Natural killer cell (primary cell): ENCODE measurements at regions not wholly inside any gene's neighbourhood (a gene's known extent, or its start where the extent isn't known, plus 50 kb on each side); places are given as distances from the start of the nearest gene placed in this dataset.

Source experiments
- ATAC-seq, 3 donors: fragments of 150-1000 bp in 2 of 3; fragments of 200-7000 bp in 1 of 3; cut with Tn5 transposase; 1 replicate in 1 of 3; 2 replicates in 2 of 3; pipeline ENCODE4 v1.10.0; 2021; ENCODE audit warnings: mild to moderate bottlenecking in 2 of 3, moderate library complexity in 2 of 3
- DNase-seq, 2 donors: peaks; one replicate each; pipeline versions ENCODE4 v3.0.0 to v3.0.0-alpha.2; 2013 to 2021; ENCODE audit warnings: mixed read lengths in 1 of 2
- H3K27ac ChIP-seq: one replicate; pipeline ENCODE4 v1.5.1; 2013; ENCODE audit warnings: mild to moderate bottlenecking, low read length
- H3K27me3 ChIP-seq: one replicate; pipeline ENCODE4 v1.6.1; 2013; ENCODE audit warnings: low read length; ENCODE audit not compliant: control insufficient read depth, insufficient read depth
- H3K36me3 ChIP-seq: one replicate; pipeline ENCODE4 v1.6.1; 2013; ENCODE audit warnings: low read length; ENCODE audit not compliant: control insufficient read depth, insufficient read depth
- H3K4me1 ChIP-seq: one replicate; pipeline ENCODE4 v1.6.1; 2013; ENCODE audit warnings: low read length; ENCODE audit not compliant: control insufficient read depth, insufficient read depth
- H3K4me3 ChIP-seq: one replicate; pipeline ENCODE4 v1.5.1; 2013; ENCODE audit warnings: low read length
- H3K9me3 ChIP-seq: one replicate; pipeline ENCODE4 v1.6.1; 2013; ENCODE audit warnings: low read length; ENCODE audit not compliant: control insufficient read depth, insufficient read depth
- H3K27ac Mint-ChIP-seq, 2 donors: one replicate each; pipeline ENCODE4 v1.8.0; 2022; ENCODE audit warnings: mild to moderate bottlenecking in 2 of 2, mixed read lengths in 2 of 2, moderate library complexity in 1 of 2
- H3K27me3 Mint-ChIP-seq, 2 donors: one replicate each; pipeline ENCODE4 v1.8.0; 2022; ENCODE audit warnings: low read depth in 2 of 2, mixed read lengths in 2 of 2
- H3K36me3 Mint-ChIP-seq: one replicate; pipeline ENCODE4 v1.8.0; 2022; ENCODE audit warnings: mixed read lengths
- H3K4me1 Mint-ChIP-seq, 2 donors: one replicate each; pipeline ENCODE4 v1.8.0; 2022; ENCODE audit warnings: mixed read lengths in 2 of 2
- H3K4me3 Mint-ChIP-seq: one replicate; pipeline ENCODE4 v1.8.0; 2022; ENCODE audit warnings: mild to moderate bottlenecking, moderate library complexity, mixed read lengths
- H3K9me3 Mint-ChIP-seq, 2 donors: one replicate each; pipeline ENCODE4 v1.8.0; 2022; ENCODE audit warnings: mixed read lengths in 2 of 2
- WGBS: methylation state at CpG from one replicate; pipeline ENCODE4 v1.1.7; 2013; ENCODE audit warnings: missing lambda C conversion rate; ENCODE audit not compliant: insufficient coverage; 5-methylcytosine and 5-hydroxymethylcytosine counted together
- intact Hi-C: fragments of 100-400 bp; cut with micrococcal nuclease; formaldehyde crosslinking; loops from one replicate; pipeline ENCODE4 v1.14.2; 2022
- TF ChIP-seq, protein P1 (sequence below): fragments of 200-600 bp; IDR thresholded peaks from one replicate; pipeline ENCODE4 v1.8.0; 2022; ENCODE audit warnings: antibody characterized with exemption

DNA sequence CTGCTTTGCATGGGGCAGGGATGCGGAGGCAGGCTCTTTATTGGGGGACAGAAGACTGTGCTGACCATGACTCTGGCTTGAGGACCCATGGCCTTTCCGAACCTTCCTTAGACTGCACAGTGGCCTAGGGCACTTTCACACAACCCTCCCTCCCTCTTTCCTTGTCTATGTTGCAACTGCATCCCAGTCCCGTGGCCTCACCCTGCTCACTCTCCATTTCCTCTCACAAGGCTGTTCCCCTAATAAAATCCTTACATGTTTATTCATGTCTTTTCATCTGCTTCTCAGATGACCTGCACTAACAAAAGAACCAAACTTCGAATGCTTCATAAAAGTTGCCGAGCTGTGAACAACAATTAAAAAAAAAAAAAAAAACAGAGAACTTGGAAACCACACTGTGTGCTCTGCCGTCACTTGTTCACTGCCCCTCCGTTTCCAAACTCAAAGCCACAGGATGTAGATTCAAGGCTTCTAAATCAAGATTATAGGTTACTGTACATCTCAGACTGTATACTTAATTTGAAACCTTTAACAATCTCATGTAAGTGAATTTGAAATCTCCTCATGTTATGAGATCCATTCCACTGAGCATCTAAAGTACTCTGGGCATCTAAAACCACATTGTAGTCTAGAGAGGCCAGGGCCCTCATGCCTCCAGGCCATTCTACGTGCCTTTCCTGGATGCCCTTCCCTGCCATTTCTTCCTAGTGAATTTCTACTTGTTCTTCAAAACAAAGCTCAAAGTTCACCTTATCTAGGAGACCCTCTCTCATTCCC is 265.9 kb downstream of the SNX13 start:
- Mint-ChIP-seq H3K4me3 (no peak overlapping the region), H3K4me1 (peaks cover 7 to 8% of the 10 kb centered on the region in 2 donors), H3K27me3 (peaks cover 0 to 9% of the 10 kb centered on the region in 2 donors), H3K27ac (no peak overlapping the region), H3K9me3 (no peaks in the 10 kb centered on the region), H3K36me3 (no peaks in the 10 kb centered on the region)
- Histone ChIP-seq H3K4me3 (no peak overlapping the region), H3K27ac (no peak overlapping the region), H3K9me3 (no peaks in the 10 kb centered on the region), H3K4me1 (no peaks in the 10 kb centered on the region), H3K36me3 (no peaks in the 10 kb centered on the region), H3K27me3 (no peaks in the 10 kb centered on the region)
- DNase-seq: no peak
- 51% methylated on average over 8 of the region's 8 CpGs for WGBS
- TF ChIP-seq, protein P1, sequence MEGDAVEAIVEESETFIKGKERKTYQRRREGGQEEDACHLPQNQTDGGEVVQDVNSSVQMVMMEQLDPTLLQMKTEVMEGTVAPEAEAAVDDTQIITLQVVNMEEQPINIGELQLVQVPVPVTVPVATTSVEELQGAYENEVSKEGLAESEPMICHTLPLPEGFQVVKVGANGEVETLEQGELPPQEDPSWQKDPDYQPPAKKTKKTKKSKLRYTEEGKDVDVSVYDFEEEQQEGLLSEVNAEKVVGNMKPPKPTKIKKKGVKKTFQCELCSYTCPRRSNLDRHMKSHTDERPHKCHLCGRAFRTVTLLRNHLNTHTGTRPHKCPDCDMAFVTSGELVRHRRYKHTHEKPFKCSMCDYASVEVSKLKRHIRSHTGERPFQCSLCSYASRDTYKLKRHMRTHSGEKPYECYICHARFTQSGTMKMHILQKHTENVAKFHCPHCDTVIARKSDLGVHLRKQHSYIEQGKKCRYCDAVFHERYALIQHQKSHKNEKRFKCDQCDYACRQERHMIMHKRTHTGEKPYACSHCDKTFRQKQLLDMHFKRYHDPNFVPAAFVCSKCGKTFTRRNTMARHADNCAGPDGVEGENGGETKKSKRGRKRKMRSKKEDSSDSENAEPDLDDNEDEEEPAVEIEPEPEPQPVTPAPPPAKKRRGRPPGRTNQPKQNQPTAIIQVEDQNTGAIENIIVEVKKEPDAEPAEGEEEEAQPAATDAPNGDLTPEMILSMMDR: no peak
- intact Hi-C loops: no loop called here
- ATAC-seq: no peak

DNA sequence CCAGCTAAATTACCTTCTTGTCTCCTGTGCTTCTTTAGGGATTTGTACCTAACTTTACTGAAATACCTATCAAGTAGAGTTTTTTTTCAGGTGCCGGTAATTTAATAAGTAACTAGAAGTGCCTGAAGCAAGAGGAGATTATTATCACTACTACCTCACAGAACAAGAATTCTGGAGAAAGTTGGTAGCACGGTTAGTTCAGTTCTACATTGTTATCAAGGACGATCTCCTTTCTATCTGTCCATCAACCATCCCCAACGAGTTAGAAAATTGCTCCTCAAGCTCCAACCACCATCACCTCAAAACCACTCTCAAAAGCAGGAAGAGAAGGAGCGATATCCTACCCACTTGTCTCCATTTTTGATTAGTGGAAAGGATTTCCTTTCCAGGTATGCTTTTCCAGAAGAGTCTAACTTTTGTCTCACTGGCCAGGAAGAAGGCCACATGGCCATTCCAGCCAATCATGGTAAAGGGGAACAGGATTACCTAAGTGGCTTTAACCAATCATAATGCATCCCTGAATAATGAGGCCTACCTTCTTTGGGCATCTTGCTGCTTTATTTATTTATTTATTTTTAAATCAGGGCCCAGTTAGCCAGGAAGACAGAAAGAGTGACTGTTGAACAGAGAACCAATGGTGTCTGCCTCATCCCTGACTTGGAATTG is 265.2 kb downstream of the SNX13 start:
- H3K9me3 ChIP-seq: no peaks in the 10 kb centered on the region
- H3K36me3 ChIP-seq: no peaks in the 10 kb centered on the region
- no peaks in the 10 kb centered on the region for H3K36me3 Mint-ChIP-seq
- no peak overlapping the region for H3K4me3 ChIP-seq
- no peak overlapping the region for H3K27ac Mint-ChIP-seq
- H3K4me1 Mint-ChIP-seq: peaks cover 7 to 8% of the 10 kb centered on the region in 2 donors
- H3K9me3 Mint-ChIP-seq: no peaks in the 10 kb centered on the region
- ATAC-seq (no peak), DNase-seq (no peak)
- H3K4me3 Mint-ChIP-seq: no peak overlapping the region
- H3K27me3 Mint-ChIP-seq: peaks cover 0 to 9% of the 10 kb centered on the region in 2 donors
- WGBS: 76% methylated on average over 3 of the region's 5 CpGs
- TF ChIP-seq, protein P1: no peak
- H3K27ac ChIP-seq: no peak overlapping the region
- no peaks in the 10 kb centered on the region for H3K4me1 ChIP-seq
- H3K27me3 ChIP-seq: no peaks in the 10 kb centered on the region
- intact Hi-C loops: no loop called here

DNA sequence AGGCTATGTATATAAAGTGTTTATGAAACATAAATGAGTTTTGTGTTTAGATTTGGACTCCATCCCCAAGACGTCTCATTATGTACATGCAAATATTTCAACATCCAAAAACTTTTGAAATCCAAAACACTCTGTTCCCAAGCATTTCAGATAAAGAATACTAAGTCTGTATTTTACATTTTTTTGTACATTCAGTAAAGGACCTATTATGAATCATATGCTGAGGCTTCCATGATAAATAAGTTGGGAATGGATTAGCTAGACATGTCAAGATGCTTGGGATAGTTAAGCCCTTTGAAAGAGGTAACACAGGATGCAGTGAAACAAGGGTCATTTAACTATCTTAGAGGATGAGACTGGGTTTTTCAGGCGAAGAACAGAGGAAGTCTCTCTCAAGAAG is 262.9 kb downstream of the SNX13 start:
- intact Hi-C loops: no loop called here
- Histone ChIP-seq H3K27ac (no peak overlapping the region), H3K4me1 (no peaks in the 10 kb centered on the region), H3K4me3 (no peak overlapping the region), H3K27me3 (no peaks in the 10 kb centered on the region), H3K36me3 (no peaks in the 10 kb centered on the region), H3K9me3 (no peaks in the 10 kb centered on the region)
- WGBS: 75% methylated on average over 1 of the region's 2 CpGs
- TF ChIP-seq, protein P1: no peak
- no peak for ATAC-seq
- H3K4me3 Mint-ChIP-seq: no peak overlapping the region
- H3K36me3 Mint-ChIP-seq: no peaks in the 10 kb centered on the region
- peaks cover 0 to 9% of the 10 kb centered on the region in 2 donors for H3K27me3 Mint-ChIP-seq
- no peak overlapping the region for H3K27ac Mint-ChIP-seq
- H3K4me1 Mint-ChIP-seq: peaks cover 7 to 8% of the 10 kb centered on the region in 2 donors
- DNase-seq: no peak
- no peaks in the 10 kb centered on the region for H3K9me3 Mint-ChIP-seq
